GM23338 (cell line): ENCODE measurements at regions not wholly inside any gene's neighbourhood (a gene's known extent, or its start where the extent isn't known, plus 50 kb on each side); places are given as distances from the start of the nearest gene placed in this dataset.

Experiments
- ATAC-seq: fragments of 200-7000 bp; cut with Tn5 transposase; 3 replicates; pipeline ENCODE4 v1.9.1; 2020
- DNase-seq: peaks from one replicate; pipeline ENCODE4 v3.0.0-alpha.2; 2015; ENCODE audit warnings: low spot score
- H2AFZ ChIP-seq: fragments of 200-600 bp; sonication (generic); 2 replicates; pipeline ENCODE4 v1.8.0; 2016; ENCODE audit warnings: antibody characterized with exemption, mild to moderate bottlenecking, moderate library complexity
- H3F3A ChIP-seq: fragments of 200-600 bp; sonication (generic); replicated peaks from 2 replicates; pipeline ENCODE4 v1.8.0; 2017; ENCODE audit warnings: antibody characterized with exemption, mixed run types, low read depth
- H3K27ac ChIP-seq: fragments of 200-600 bp; sonication (generic); 2 replicates; pipeline ENCODE4 v1.6.1; 2016; ENCODE audit warnings: low read depth
- H3K27me3 ChIP-seq: fragments of 200-600 bp; sonication (generic); 2 replicates; pipeline ENCODE4 v1.8.0; 2016; ENCODE audit warnings: mild to moderate bottlenecking, mixed run types, moderate library complexity; ENCODE audit not compliant: insufficient read depth
- H3K36me3 ChIP-seq: fragments of 200-600 bp; sonication (generic); 2 replicates; pipeline ENCODE4 v1.8.0; 2016; ENCODE audit warnings: mild to moderate bottlenecking; ENCODE audit not compliant: insufficient read depth
- H3K4me1 ChIP-seq: fragments of 200-600 bp; sonication (generic); 2 replicates; pipeline ENCODE4 v1.8.0; 2016; ENCODE audit warnings: mild to moderate bottlenecking, moderate library complexity; ENCODE audit not compliant: insufficient read depth
- H3K4me2 ChIP-seq: fragments of 200-600 bp; sonication (generic); 2 replicates; pipeline ENCODE4 v1.7.1; 2017; ENCODE audit warnings: mixed run types
- H3K4me3 ChIP-seq: fragments of 200-600 bp; sonication (generic); 2 replicates; pipeline ENCODE4 v1.6.1; 2016; ENCODE audit warnings: mixed run types
- H3K79me2 ChIP-seq: fragments of 200-600 bp; sonication (generic); replicated peaks from 2 replicates; pipeline ENCODE4 v1.8.0; 2017; ENCODE audit warnings: mild to moderate bottlenecking; ENCODE audit not compliant: insufficient read depth
- H3K9me2 ChIP-seq: fragments of 200-600 bp; sonication (generic); 2 replicates; pipeline ENCODE4 v1.8.0; 2017; ENCODE audit not compliant: insufficient read depth
- H4K20me1 ChIP-seq: fragments of 200-600 bp; sonication (generic); replicated peaks from 2 replicates; pipeline ENCODE4 v1.8.0; 2017; ENCODE audit warnings: mild to moderate bottlenecking; ENCODE audit not compliant: insufficient read depth
- H3K27ac Mint-ChIP-seq: 2 replicates; pipeline ENCODE4 v1.8.0; 2020; ENCODE audit warnings: inconsistent platforms, mild to moderate bottlenecking, moderate library complexity, mixed read lengths
- H3K27me3 Mint-ChIP-seq: 3 replicates; pipeline ENCODE4 v1.8.0; 2022; ENCODE audit warnings: low read depth, mild to moderate bottlenecking, moderate library complexity, mixed read lengths, inconsistent platforms; ENCODE audit not compliant: insufficient read depth, poor library complexity
- H3K36me3 Mint-ChIP-seq: 3 replicates; pipeline ENCODE4 v1.8.0; 2021; ENCODE audit warnings: low read depth, mild to moderate bottlenecking, inconsistent platforms, moderate library complexity, mixed read lengths
- H3K4me1 Mint-ChIP-seq: 3 replicates; pipeline ENCODE4 v1.8.0; 2020; ENCODE audit warnings: mild to moderate bottlenecking, inconsistent platforms, mixed read lengths
- H3K4me3 Mint-ChIP-seq: 3 replicates; pipeline ENCODE4 v1.8.0; 2021; ENCODE audit warnings: moderate library complexity, mild to moderate bottlenecking, inconsistent platforms, mixed read lengths
- H3K9me3 Mint-ChIP-seq: 3 replicates; pipeline ENCODE4 v1.8.0; 2020; ENCODE audit warnings: moderate library complexity, mild to moderate bottlenecking, inconsistent platforms, mixed read lengths
- CREB1 ChIP-seq: fragments of 250-450 bp; sonication (Bioruptor Pico); IDR thresholded peaks from 2 replicates; pipeline ENCODE4 v1.5.0; 2020; ENCODE audit warnings: low read depth, mild to moderate bottlenecking, moderate library complexity
- EZH2 ChIP-seq: fragments of 200-600 bp; sonication (generic); IDR thresholded peaks from one replicate; pipeline ENCODE4 v1.8.0; 2017; ENCODE audit warnings: antibody characterized with exemption, mild to moderate bottlenecking, low read depth; ENCODE audit not compliant: unreplicated experiment
- NANOG ChIP-seq: IDR thresholded peaks from 2 replicates; pipeline ENCODE4 v1.6.1; 2016; ENCODE audit warnings: antibody characterized with exemption, borderline replicate concordance
- POLR2AphosphoS5 ChIP-seq: IDR thresholded peaks from 2 replicates; pipeline ENCODE4 v1.6.1; 2016; ENCODE audit warnings: antibody characterized with exemption, low read depth
- STAT1 ChIP-seq: IDR thresholded peaks from one replicate; pipeline ENCODE4 v1.6.1; 2016; ENCODE audit warnings: antibody characterized with exemption; ENCODE audit not compliant: unreplicated experiment
- ZNF114 ChIP-seq: fragments of 250-450 bp; sonication (Bioruptor Pico); IDR thresholded peaks from 2 replicates; pipeline ENCODE4 v1.5.0; 2020; ENCODE audit warnings: mild to moderate bottlenecking, moderate library complexity
- ZNF331 ChIP-seq: fragments of 250-450 bp; sonication (Bioruptor Pico); IDR thresholded peaks from 2 replicates; pipeline ENCODE4 v1.5.0; 2020; ENCODE audit warnings: low read depth, mild to moderate bottlenecking, moderate library complexity
- ZNF462 ChIP-seq: fragments of 250-450 bp; sonication (Bioruptor Pico); IDR thresholded peaks from 2 replicates; pipeline ENCODE4 v1.5.0; 2020; ENCODE audit warnings: mild to moderate bottlenecking, moderate library complexity
- TF ChIP-seq, protein P1 (sequence below): IDR thresholded peaks from one replicate; pipeline ENCODE4 v1.6.1; 2018; ENCODE audit warnings: antibody characterized with exemption; ENCODE audit not compliant: unreplicated experiment

- TF ChIP-seq, protein P1, sequence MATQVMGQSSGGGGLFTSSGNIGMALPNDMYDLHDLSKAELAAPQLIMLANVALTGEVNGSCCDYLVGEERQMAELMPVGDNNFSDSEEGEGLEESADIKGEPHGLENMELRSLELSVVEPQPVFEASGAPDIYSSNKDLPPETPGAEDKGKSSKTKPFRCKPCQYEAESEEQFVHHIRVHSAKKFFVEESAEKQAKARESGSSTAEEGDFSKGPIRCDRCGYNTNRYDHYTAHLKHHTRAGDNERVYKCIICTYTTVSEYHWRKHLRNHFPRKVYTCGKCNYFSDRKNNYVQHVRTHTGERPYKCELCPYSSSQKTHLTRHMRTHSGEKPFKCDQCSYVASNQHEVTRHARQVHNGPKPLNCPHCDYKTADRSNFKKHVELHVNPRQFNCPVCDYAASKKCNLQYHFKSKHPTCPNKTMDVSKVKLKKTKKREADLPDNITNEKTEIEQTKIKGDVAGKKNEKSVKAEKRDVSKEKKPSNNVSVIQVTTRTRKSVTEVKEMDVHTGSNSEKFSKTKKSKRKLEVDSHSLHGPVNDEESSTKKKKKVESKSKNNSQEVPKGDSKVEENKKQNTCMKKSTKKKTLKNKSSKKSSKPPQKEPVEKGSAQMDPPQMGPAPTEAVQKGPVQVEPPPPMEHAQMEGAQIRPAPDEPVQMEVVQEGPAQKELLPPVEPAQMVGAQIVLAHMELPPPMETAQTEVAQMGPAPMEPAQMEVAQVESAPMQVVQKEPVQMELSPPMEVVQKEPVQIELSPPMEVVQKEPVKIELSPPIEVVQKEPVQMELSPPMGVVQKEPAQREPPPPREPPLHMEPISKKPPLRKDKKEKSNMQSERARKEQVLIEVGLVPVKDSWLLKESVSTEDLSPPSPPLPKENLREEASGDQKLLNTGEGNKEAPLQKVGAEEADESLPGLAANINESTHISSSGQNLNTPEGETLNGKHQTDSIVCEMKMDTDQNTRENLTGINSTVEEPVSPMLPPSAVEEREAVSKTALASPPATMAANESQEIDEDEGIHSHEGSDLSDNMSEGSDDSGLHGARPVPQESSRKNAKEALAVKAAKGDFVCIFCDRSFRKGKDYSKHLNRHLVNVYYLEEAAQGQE, result no peak
- no peak for TF ChIP-seq EZH2
- TF ChIP-seq STAT1, result no peak
- TF ChIP-seq ZNF331 (CRISPR knock-in tag), result no peak
These were observed 189.2 kb upstream of the GLI3 start (continued) for GRCh38 chr7:42426163-42426562.

- Histone ChIP-seq H3K4me1 (no peaks in the 10 kb centered on the region), H3K27ac (no peak overlapping the region), H3K9me2 (peaks cover 10% of the 10 kb centered on the region; the same call in 1 of the 2 replicates), H2AFZ (no peak overlapping the region; the same call in 1 of the 2 replicates), H3K4me2 (no peak overlapping the region), H3K27me3 (no peaks in the 10 kb centered on the region), H3K79me2 (no peaks in the 10 kb centered on the region), H3K4me3 (no peak overlapping the region), H3K36me3 (no peaks in the 10 kb centered on the region), H3F3A (no peaks in the 10 kb centered on the region), H4K20me1 (no peaks in the 10 kb centered on the region)
- DNase-seq, result no peak
- H3K9me3 Mint-ChIP-seq, result no peaks in the 10 kb centered on the region
- no peaks in the 10 kb centered on the region for H3K27me3 Mint-ChIP-seq
- ATAC-seq, result no peak
- H3K4me3 Mint-ChIP-seq, result no peak overlapping the region
- H3K4me1 Mint-ChIP-seq, result no peaks in the 10 kb centered on the region
- no peak overlapping the region for H3K27ac Mint-ChIP-seq
- H3K36me3 Mint-ChIP-seq, result no peaks in the 10 kb centered on the region
- TF ChIP-seq ZNF114 (no peak), NANOG (no peak), CREB1 (CRISPR knock-in tag) (no peak), EZH2 (no peak), POLR2AphosphoS5 (no peak), ZNF331 (CRISPR knock-in tag) (no peak), ZNF462 (no peak)
- TF ChIP-seq, protein P1, result no peak
These were observed 178.0 kb upstream of the GLI3 start for GRCh38 chr7:42414941-42415505.
